Aorta (tissue), 5 donors: ENCODE measurements at regions not wholly inside any gene's neighbourhood (a gene's known extent, or its start where the extent isn't known, plus 50 kb on each side); places are given as distances from the start of the nearest gene placed in this dataset.

Source experiments
- ATAC-seq: fragments of 200-7000 bp; cut with Tn5 transposase; one replicate; pipeline ENCODE4 v1.9.1; 2022; ENCODE audit warnings: moderate library complexity; ENCODE audit not compliant: low FRiP score
- DNase-seq, 2 donors: peaks; one replicate each; pipeline ENCODE4 v3.0.0-alpha.2; 2020
- H3K27ac ChIP-seq, 2 donors: one replicate each; pipeline ENCODE4 v1.5.1; 2013; ENCODE audit warnings: low read length in 2 of 2, mild to moderate bottlenecking in 2 of 2, moderate library complexity in 2 of 2, control low read depth in 1 of 2, inconsistent platforms in 1 of 2, low read depth in 1 of 2
- H3K27me3 ChIP-seq, 2 donors: one replicate each; pipeline ENCODE4 v1.6.1; 2013; ENCODE audit warnings: control low read depth in 1 of 2, low read length in 1 of 2, mild to moderate bottlenecking in 1 of 2, moderate library complexity in 1 of 2; ENCODE audit not compliant: insufficient read depth in 2 of 2, control insufficient read depth in 1 of 2
- H3K36me3 ChIP-seq, 2 donors: one replicate each; pipeline ENCODE4 v1.6.1; 2013; ENCODE audit warnings: control low read depth in 1 of 2, low read length in 1 of 2, mild to moderate bottlenecking in 1 of 2; ENCODE audit not compliant: insufficient read depth in 2 of 2, control insufficient read depth in 1 of 2
- H3K4me1 ChIP-seq, 2 donors: one replicate each; pipeline ENCODE4 v1.6.1; 2013; ENCODE audit warnings: low read length in 2 of 2, control low read depth in 1 of 2, mild to moderate bottlenecking in 1 of 2, moderate library complexity in 1 of 2; ENCODE audit not compliant: insufficient read depth in 2 of 2, control insufficient read depth in 1 of 2
- H3K4me3 ChIP-seq, 2 donors: one replicate each; pipeline ENCODE4 v1.5.1; 2013; ENCODE audit warnings: low read length in 2 of 2, control low read depth in 1 of 2, mild to moderate bottlenecking in 1 of 2
- H3K9me3 ChIP-seq: one replicate; pipeline ENCODE4 v1.6.1; 2013; ENCODE audit warnings: mild to moderate bottlenecking, low read length; ENCODE audit not compliant: control insufficient read depth
- WGBS, 2 donors: extraction: QIAGEN DNeasy Blood & Tissue Kit; methylation state at CpG; one replicate each; pipeline ENCODE4 v1.1.7; 2013; 5-methylcytosine and 5-hydroxymethylcytosine counted together
- intact Hi-C, 2 donors: fragments of 100-400 bp; cut with DNase I; formaldehyde crosslinking; loops; one replicate each; pipeline versions ENCODE4 v1.14.2 to v1.15.0; 2022
- donor health status: healthy with polysubstance abuse.
- donor health status: Bipolar disorder and iron deficiency.
- donor health status: DM: no; HTN: no; CAD: no.
- donor health status: DM: no; HTN: no; CAD: no.
- donor health status: DM: yes; HTN: yes; CAD: no.

- no peaks in the 10 kb centered on the region for H3K27me3 ChIP-seq
- H3K27ac ChIP-seq: no peak overlapping the region
- no peaks in the 10 kb centered on the region for H3K4me1 ChIP-seq
- DNase-seq (no peak), ATAC-seq (no peak)
- no peaks in the 10 kb centered on the region for H3K9me3 ChIP-seq
- WGBS, 2 donors: 61 to 66% methylated on average over 10 of the region's 10 CpGs
- intact Hi-C loops: no loop called here
- no peak overlapping the region for H3K4me3 ChIP-seq
- no peaks in the 10 kb centered on the region for H3K36me3 ChIP-seq
Observed at GRCh38 chr7:63042730-63043511, 955.7 kb upstream of the ZNF722 start.

- H3K4me3 ChIP-seq: no peak overlapping the region
- no peaks in the 10 kb centered on the region for H3K9me3 ChIP-seq
- H3K27ac ChIP-seq: no peak overlapping the region
- no peaks in the 10 kb centered on the region for H3K4me1 ChIP-seq
- no peaks in the 10 kb centered on the region for H3K36me3 ChIP-seq
- ATAC-seq (no peak), DNase-seq (no peak)
- WGBS, 2 donors: 53 to 56% methylated on average over 9 of the region's 9 CpGs
- intact Hi-C loops: no loop called here
- no peaks in the 10 kb centered on the region for H3K27me3 ChIP-seq
Observed at GRCh38 chr7:63043657-63044543, 954.7 kb upstream of the ZNF722 start.

- Histone ChIP-seq H3K36me3 (no peaks in the 10 kb centered on the region), H3K4me3 (no peak overlapping the region), H3K9me3 (no peaks in the 10 kb centered on the region), H3K4me1 (no peaks in the 10 kb centered on the region), H3K27me3 (no peaks in the 10 kb centered on the region), H3K27ac (no peak overlapping the region)
- 58 to 61% methylated on average over 3 of the region's 3 CpGs for WGBS, 2 donors
- DNase-seq (no peak), ATAC-seq (no peak)
- intact Hi-C loops: no loop called here
Observed at GRCh38 chr7:63044721-63045120, 953.9 kb upstream of the ZNF722 start.

- Histone ChIP-seq H3K27ac (no peak overlapping the region), H3K27me3 (no peaks in the 10 kb centered on the region), H3K36me3 (no peaks in the 10 kb centered on the region), H3K4me1 (no peaks in the 10 kb centered on the region), H3K4me3 (no peak overlapping the region), H3K9me3 (no peaks in the 10 kb centered on the region)
- WGBS, 2 donors: 41 to 42% methylated on average over 2 of the region's 2 CpGs
- intact Hi-C loops: no loop called here
- ATAC-seq: no peak
- no peak for DNase-seq
Observed at GRCh38 chr7:63045575-63045974, 953.1 kb upstream of the ZNF722 start.

- no peaks in the 10 kb centered on the region for H3K9me3 ChIP-seq
- H3K27me3 ChIP-seq: no peaks in the 10 kb centered on the region
- intact Hi-C loops: no loop called here
- 65 to 70% methylated on average over 3 of the region's 3 CpGs for WGBS, 2 donors
- H3K36me3 ChIP-seq: no peaks in the 10 kb centered on the region
- no peak overlapping the region for H3K4me3 ChIP-seq
- no peaks in the 10 kb centered on the region for H3K4me1 ChIP-seq
- no peak overlapping the region for H3K27ac ChIP-seq
- no peak for DNase-seq
- ATAC-seq: no peak
Observed at GRCh38 chr7:63046612-63047011, 952.0 kb upstream of the ZNF722 start.

GRCh38 chr7:63047061-63047460 is 951.6 kb upstream of the ZNF722 start:
- Histone ChIP-seq H3K9me3 (no peaks in the 10 kb centered on the region), H3K36me3 (no peaks in the 10 kb centered on the region), H3K4me3 (no peak overlapping the region), H3K27me3 (no peaks in the 10 kb centered on the region), H3K4me1 (no peaks in the 10 kb centered on the region), H3K27ac (no peak overlapping the region)
- DNase-seq (no peak), ATAC-seq (no peak)
- intact Hi-C loops: no loop called here
- 76 to 79% methylated on average over 4 of the region's 4 CpGs for WGBS, 2 donors

GRCh38 chr7:63047546-63047945 is 951.1 kb upstream of the ZNF722 start:
- intact Hi-C loops: no loop called here
- no peaks in the 10 kb centered on the region for H3K9me3 ChIP-seq
- no peaks in the 10 kb centered on the region for H3K27me3 ChIP-seq
- no peak overlapping the region for H3K27ac ChIP-seq
- no peaks in the 10 kb centered on the region for H3K36me3 ChIP-seq
- 70 to 73% methylated on average over 3 of the region's 3 CpGs for WGBS, 2 donors
- H3K4me3 ChIP-seq: no peak overlapping the region
- DNase-seq: no peak
- ATAC-seq: no peak
- no peaks in the 10 kb centered on the region for H3K4me1 ChIP-seq

- Histone ChIP-seq H3K4me1 (no peaks in the 10 kb centered on the region), H3K36me3 (no peaks in the 10 kb centered on the region), H3K27ac (no peak overlapping the region), H3K9me3 (peaks cover 1% of the 10 kb centered on the region), H3K27me3 (no peaks in the 10 kb centered on the region), H3K4me3 (no peak overlapping the region)
- intact Hi-C loops: no loop called here
- no peak for DNase-seq
- no peak for ATAC-seq
- WGBS, 2 donors: 41 to 42% methylated on average over 43 to 45 of the region's 45 CpGs
Observed at GRCh38 chr7:63054191-63054661, 944.4 kb upstream of the ZNF722 start.
